GM23338 (cell line): ENCODE measurements at regions not wholly inside any gene's neighbourhood (a gene's known extent, or its start where the extent isn't known, plus 50 kb on each side); places are given as distances from the start of the nearest gene placed in this dataset.

Experiments
- EZH2 ChIP-seq: fragments of 200-600 bp; sonication (generic); IDR thresholded peaks from one replicate; pipeline ENCODE4 v1.8.0; 2017; ENCODE audit warnings: antibody characterized with exemption, mild to moderate bottlenecking, low read depth; ENCODE audit not compliant: unreplicated experiment
- JUNB ChIP-seq: IDR thresholded peaks from one replicate; pipeline ENCODE4 v1.6.1; 2016; ENCODE audit warnings: antibody characterized with exemption; ENCODE audit not compliant: unreplicated experiment
- NANOG ChIP-seq: IDR thresholded peaks from 2 replicates; pipeline ENCODE4 v1.6.1; 2016; ENCODE audit warnings: antibody characterized with exemption, borderline replicate concordance
- POLR2AphosphoS5 ChIP-seq: IDR thresholded peaks from 2 replicates; pipeline ENCODE4 v1.6.1; 2016; ENCODE audit warnings: antibody characterized with exemption, low read depth
- TF ChIP-seq, protein P1 (sequence below): IDR thresholded peaks from one replicate; pipeline ENCODE4 v1.6.1; 2018; ENCODE audit warnings: antibody characterized with exemption; ENCODE audit not compliant: unreplicated experiment
- TF ChIP-seq, protein P2 (sequence below), 2 experiments: fragments of 200-600 bp in 1 of 2; sonication (generic) in 1 of 2; conservative IDR thresholded peaks; 2 replicates each; pipeline versions ENCODE4 v1.5.1 to v1.6.1; 2016 to 2017; ENCODE audit warnings: antibody characterized with exemption in 2 of 2, low read depth in 2 of 2, mild to moderate bottlenecking in 2 of 2, moderate library complexity in 1 of 2
- TF ChIP-seq, protein P3 (sequence below): fragments of 250-450 bp; sonication (Bioruptor Pico); IDR thresholded peaks from 2 replicates; pipeline ENCODE4 v1.5.0; 2020; ENCODE audit warnings: mild to moderate bottlenecking, moderate library complexity
- TF ChIP-seq, protein P4 (sequence below): IDR thresholded peaks from 2 replicates; pipeline ENCODE4 v1.6.1; 2016; ENCODE audit warnings: antibody characterized with exemption

DNA sequence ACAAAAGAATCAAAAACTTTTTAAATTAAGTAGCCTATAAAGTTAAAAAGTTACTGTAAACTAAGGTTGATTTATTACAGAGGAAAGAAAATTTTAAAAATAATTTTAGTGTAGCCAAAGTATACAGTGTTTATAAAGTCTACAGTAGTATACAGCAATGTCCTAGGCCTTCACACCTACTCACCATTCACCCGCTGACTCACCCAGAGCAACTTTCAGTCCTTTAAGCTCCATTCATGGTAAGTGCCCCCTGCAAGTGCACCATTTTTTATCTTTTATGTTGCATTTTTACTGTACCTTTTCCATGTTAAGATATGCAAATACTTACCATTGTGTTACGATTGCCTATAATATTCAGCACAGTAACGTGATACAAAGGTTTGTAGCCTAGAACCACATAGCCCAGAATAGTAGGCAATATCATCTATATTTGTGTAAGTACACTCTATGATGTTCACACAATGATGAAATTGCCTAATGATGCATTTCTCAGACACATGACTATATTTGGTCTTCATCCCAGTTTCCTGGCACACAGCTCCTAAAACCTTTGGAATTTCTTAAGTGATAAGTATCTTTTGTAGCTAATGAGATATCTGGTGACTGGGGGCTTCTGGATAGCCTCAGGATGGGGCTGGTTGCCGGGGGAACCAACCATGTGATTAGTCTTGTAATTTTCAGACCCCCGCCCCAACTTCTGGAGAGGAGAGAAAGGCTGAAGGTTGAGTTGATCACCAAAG is 111.0 kb downstream of the MRPL14 start:
- TF ChIP-seq EZH2 (no peak), NANOG (no peak), POLR2AphosphoS5 (no peak), JUNB (no peak)
- TF ChIP-seq, protein P1, sequence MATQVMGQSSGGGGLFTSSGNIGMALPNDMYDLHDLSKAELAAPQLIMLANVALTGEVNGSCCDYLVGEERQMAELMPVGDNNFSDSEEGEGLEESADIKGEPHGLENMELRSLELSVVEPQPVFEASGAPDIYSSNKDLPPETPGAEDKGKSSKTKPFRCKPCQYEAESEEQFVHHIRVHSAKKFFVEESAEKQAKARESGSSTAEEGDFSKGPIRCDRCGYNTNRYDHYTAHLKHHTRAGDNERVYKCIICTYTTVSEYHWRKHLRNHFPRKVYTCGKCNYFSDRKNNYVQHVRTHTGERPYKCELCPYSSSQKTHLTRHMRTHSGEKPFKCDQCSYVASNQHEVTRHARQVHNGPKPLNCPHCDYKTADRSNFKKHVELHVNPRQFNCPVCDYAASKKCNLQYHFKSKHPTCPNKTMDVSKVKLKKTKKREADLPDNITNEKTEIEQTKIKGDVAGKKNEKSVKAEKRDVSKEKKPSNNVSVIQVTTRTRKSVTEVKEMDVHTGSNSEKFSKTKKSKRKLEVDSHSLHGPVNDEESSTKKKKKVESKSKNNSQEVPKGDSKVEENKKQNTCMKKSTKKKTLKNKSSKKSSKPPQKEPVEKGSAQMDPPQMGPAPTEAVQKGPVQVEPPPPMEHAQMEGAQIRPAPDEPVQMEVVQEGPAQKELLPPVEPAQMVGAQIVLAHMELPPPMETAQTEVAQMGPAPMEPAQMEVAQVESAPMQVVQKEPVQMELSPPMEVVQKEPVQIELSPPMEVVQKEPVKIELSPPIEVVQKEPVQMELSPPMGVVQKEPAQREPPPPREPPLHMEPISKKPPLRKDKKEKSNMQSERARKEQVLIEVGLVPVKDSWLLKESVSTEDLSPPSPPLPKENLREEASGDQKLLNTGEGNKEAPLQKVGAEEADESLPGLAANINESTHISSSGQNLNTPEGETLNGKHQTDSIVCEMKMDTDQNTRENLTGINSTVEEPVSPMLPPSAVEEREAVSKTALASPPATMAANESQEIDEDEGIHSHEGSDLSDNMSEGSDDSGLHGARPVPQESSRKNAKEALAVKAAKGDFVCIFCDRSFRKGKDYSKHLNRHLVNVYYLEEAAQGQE: no peak
- TF ChIP-seq, protein P2, sequence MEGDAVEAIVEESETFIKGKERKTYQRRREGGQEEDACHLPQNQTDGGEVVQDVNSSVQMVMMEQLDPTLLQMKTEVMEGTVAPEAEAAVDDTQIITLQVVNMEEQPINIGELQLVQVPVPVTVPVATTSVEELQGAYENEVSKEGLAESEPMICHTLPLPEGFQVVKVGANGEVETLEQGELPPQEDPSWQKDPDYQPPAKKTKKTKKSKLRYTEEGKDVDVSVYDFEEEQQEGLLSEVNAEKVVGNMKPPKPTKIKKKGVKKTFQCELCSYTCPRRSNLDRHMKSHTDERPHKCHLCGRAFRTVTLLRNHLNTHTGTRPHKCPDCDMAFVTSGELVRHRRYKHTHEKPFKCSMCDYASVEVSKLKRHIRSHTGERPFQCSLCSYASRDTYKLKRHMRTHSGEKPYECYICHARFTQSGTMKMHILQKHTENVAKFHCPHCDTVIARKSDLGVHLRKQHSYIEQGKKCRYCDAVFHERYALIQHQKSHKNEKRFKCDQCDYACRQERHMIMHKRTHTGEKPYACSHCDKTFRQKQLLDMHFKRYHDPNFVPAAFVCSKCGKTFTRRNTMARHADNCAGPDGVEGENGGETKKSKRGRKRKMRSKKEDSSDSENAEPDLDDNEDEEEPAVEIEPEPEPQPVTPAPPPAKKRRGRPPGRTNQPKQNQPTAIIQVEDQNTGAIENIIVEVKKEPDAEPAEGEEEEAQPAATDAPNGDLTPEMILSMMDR (conservative IDR thresholded peaks at IDR 0.05; ENCODE audit: low read depth in 2 of 2): no peak
- TF ChIP-seq, protein P3, sequence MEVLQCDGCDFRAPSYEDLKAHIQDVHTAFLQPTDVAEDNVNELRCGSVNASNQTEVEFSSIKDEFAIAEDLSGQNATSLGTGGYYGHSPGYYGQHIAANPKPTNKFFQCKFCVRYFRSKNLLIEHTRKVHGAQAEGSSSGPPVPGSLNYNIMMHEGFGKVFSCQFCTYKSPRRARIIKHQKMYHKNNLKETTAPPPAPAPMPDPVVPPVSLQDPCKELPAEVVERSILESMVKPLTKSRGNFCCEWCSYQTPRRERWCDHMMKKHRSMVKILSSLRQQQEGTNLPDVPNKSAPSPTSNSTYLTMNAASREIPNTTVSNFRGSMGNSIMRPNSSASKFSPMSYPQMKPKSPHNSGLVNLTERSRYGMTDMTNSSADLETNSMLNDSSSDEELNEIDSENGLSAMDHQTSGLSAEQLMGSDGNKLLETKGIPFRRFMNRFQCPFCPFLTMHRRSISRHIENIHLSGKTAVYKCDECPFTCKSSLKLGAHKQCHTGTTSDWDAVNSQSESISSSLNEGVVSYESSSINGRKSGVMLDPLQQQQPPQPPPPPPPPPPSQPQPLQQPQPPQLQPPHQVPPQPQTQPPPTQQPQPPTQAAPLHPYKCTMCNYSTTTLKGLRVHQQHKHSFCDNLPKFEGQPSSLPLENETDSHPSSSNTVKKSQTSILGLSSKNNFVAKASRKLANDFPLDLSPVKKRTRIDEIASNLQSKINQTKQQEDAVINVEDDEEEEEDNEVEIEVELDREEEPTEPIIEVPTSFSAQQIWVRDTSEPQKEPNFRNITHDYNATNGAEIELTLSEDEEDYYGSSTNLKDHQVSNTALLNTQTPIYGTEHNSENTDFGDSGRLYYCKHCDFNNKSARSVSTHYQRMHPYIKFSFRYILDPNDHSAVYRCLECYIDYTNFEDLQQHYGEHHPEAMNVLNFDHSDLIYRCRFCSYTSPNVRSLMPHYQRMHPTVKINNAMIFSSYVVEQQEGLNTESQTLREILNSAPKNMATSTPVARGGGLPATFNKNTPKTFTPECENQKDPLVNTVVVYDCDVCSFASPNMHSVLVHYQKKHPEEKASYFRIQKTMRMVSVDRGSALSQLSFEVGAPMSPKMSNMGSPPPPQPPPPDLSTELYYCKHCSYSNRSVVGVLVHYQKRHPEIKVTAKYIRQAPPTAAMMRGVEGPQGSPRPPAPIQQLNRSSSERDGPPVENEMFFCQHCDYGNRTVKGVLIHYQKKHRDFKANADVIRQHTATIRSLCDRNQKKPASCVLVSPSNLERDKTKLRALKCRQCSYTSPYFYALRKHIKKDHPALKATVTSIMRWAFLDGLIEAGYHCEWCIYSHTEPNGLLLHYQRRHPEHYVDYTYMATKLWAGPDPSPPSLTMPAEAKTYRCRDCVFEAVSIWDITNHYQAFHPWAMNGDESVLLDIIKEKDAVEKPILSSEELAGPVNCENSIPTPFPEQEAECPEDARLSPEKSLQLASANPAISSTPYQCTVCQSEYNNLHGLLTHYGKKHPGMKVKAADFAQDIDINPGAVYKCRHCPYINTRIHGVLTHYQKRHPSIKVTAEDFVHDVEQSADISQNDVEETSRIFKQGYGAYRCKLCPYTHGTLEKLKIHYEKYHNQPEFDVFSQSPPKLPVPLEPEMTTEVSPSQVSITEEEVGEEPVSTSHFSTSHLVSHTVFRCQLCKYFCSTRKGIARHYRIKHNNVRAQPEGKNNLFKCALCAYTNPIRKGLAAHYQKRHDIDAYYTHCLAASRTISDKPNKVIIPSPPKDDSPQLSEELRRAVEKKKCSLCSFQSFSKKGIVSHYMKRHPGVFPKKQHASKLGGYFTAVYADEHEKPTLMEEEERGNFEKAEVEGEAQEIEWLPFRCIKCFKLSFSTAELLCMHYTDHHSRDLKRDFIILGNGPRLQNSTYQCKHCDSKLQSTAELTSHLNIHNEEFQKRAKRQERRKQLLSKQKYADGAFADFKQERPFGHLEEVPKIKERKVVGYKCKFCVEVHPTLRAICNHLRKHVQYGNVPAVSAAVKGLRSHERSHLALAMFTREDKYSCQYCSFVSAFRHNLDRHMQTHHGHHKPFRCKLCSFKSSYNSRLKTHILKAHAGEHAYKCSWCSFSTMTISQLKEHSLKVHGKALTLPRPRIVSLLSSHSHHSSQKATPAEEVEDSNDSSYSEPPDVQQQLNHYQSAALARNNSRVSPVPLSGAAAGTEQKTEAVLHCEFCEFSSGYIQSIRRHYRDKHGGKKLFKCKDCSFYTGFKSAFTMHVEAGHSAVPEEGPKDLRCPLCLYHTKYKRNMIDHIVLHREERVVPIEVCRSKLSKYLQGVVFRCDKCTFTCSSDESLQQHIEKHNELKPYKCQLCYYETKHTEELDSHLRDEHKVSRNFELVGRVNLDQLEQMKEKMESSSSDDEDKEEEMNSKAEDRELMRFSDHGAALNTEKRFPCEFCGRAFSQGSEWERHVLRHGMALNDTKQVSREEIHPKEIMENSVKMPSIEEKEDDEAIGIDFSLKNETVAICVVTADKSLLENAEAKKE (CRISPR knock-in tag): no peak
- TF ChIP-seq, protein P4, sequence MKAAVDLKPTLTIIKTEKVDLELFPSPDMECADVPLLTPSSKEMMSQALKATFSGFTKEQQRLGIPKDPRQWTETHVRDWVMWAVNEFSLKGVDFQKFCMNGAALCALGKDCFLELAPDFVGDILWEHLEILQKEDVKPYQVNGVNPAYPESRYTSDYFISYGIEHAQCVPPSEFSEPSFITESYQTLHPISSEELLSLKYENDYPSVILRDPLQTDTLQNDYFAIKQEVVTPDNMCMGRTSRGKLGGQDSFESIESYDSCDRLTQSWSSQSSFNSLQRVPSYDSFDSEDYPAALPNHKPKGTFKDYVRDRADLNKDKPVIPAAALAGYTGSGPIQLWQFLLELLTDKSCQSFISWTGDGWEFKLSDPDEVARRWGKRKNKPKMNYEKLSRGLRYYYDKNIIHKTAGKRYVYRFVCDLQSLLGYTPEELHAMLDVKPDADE: no peak
